ENCODE measurements at regions not wholly inside any gene's neighbourhood (a gene's known extent, or its start where the extent isn't known, plus 50 kb on each side); places are given as distances from the start of the nearest gene placed in this dataset.

GRCh38 chr13:48857576-48857975 is 118.1 kb upstream of the FNDC3A start:
- H3K9me3 ChIP-seq (ENCODE audit: control insufficient read depth in 4 of 4, insufficient read depth in 3 of 4, low read length in 3 of 4) = no peaks in the 10 kb centered on the region
- no peak overlapping the region for H3K9ac ChIP-seq (ENCODE audit: insufficient read depth in 1 of 2, low read length in 2 of 2)
- H3K4me1 ChIP-seq (ENCODE audit: control insufficient read depth in 5 of 5, insufficient read depth in 5 of 5, low read length in 5 of 5) = no peaks in the 10 kb centered on the region
- H3K27ac ChIP-seq (ENCODE audit: low read depth in 1 of 2, low read length in 1 of 2) = no peak overlapping the region
- H3K4me3 ChIP-seq = no peak overlapping the region
- no peaks in the 10 kb centered on the region for H3K27me3 ChIP-seq (ENCODE audit: control insufficient read depth in 3 of 3, insufficient read depth in 3 of 3, low read length in 2 of 3)
- no peaks in the 10 kb centered on the region for H3K36me3 ChIP-seq (ENCODE audit: control insufficient read depth in 4 of 4, insufficient read depth in 4 of 4, low read length in 4 of 4)
- 73 to 83% methylated on average over 4 of the region's 4 CpGs for WGBS, 2 donors
- TF ChIP-seq CTCF (IDR thresholded peaks at IDR 0.05; ENCODE audit: control extremely low read depth, extremely low read depth) = no peak
- no peak for DNase-seq
- ATAC-seq (ENCODE audit: insufficient read depth, low FRiP score) = no peak

GRCh38 chr13:48858122-48858902 is 117.4 kb upstream of the FNDC3A start:
- Histone ChIP-seq H3K4me1 (ENCODE audit: control insufficient read depth in 5 of 5, insufficient read depth in 5 of 5, low read length in 5 of 5) (no peaks in the 10 kb centered on the region), H3K27me3 (ENCODE audit: control insufficient read depth in 3 of 3, insufficient read depth in 3 of 3, low read length in 2 of 3) (no peaks in the 10 kb centered on the region), H3K27ac (ENCODE audit: low read depth in 1 of 2, low read length in 1 of 2) (no peak overlapping the region), H3K9ac (ENCODE audit: insufficient read depth in 1 of 2, low read length in 2 of 2) (no peak overlapping the region), H3K9me3 (ENCODE audit: control insufficient read depth in 4 of 4, insufficient read depth in 3 of 4, low read length in 3 of 4) (no peaks in the 10 kb centered on the region), H3K4me3 (no peak overlapping the region), H3K36me3 (ENCODE audit: control insufficient read depth in 4 of 4, insufficient read depth in 4 of 4, low read length in 4 of 4) (no peaks in the 10 kb centered on the region)
- ATAC-seq (ENCODE audit: insufficient read depth, low FRiP score) = no peak
- no peak for DNase-seq
- WGBS, 2 donors = 32 to 51% methylated on average over 3 of the region's 3 CpGs
- no peak for TF ChIP-seq CTCF (IDR thresholded peaks at IDR 0.05; ENCODE audit: control extremely low read depth, extremely low read depth)

- ATAC-seq (ENCODE audit: insufficient read depth, low FRiP score) = no peak
- Histone ChIP-seq H3K9me3 (ENCODE audit: control insufficient read depth in 4 of 4, insufficient read depth in 3 of 4, low read length in 3 of 4) (no peaks in the 10 kb centered on the region), H3K36me3 (ENCODE audit: control insufficient read depth in 4 of 4, insufficient read depth in 4 of 4, low read length in 4 of 4) (no peaks in the 10 kb centered on the region), H3K4me3 (no peak overlapping the region), H3K4me1 (ENCODE audit: control insufficient read depth in 5 of 5, insufficient read depth in 5 of 5, low read length in 5 of 5) (no peaks in the 10 kb centered on the region), H3K27ac (ENCODE audit: low read depth in 1 of 2, low read length in 1 of 2) (no peak overlapping the region), H3K27me3 (ENCODE audit: control insufficient read depth in 3 of 3, insufficient read depth in 3 of 3, low read length in 2 of 3) (no peaks in the 10 kb centered on the region), H3K9ac (ENCODE audit: insufficient read depth in 1 of 2, low read length in 2 of 2) (no peak overlapping the region)
- DNase-seq = no peak
- 62 to 70% methylated on average over 3 of the region's 3 CpGs for WGBS, 2 donors
- TF ChIP-seq CTCF (IDR thresholded peaks at IDR 0.05; ENCODE audit: control extremely low read depth, extremely low read depth) = no peak
Measured at GRCh38 chr13:48859272-48860105, 116.2 kb upstream of the FNDC3A start.

Measured in lung (tissue), 11 donors.